NT2/D1 (cell line): ENCODE measurements at regions not wholly inside any gene's neighbourhood (a gene's known extent, or its start where the extent isn't known, plus 50 kb on each side); places are given as distances from the start of the nearest gene placed in this dataset.

ENCODE experiments used
- SUZ12 ChIP-seq: IDR thresholded peaks from 2 replicates; pipeline ENCODE4 v1.6.1; 2011; ENCODE audit not compliant: insufficient read length, insufficient read depth; ENCODE audit errors: extremely low read depth
- YY1 ChIP-seq: IDR thresholded peaks from 2 replicates; pipeline ENCODE4 v1.6.1; 2011; ENCODE audit not compliant: insufficient read length, insufficient read depth

GRCh38 chr6:134731615-134732014 is 218.3 kb downstream of the ALDH8A1 start:
- TF ChIP-seq YY1 (no peak), SUZ12 (no peak)
